Astrocyte (in vitro differentiated cells and primary cell): ENCODE measurements at regions not wholly inside any gene's neighbourhood (a gene's known extent, or its start where the extent isn't known, plus 50 kb on each side); places are given as distances from the start of the nearest gene placed in this dataset.

Experiments
- DNase-seq: peaks from one replicate; pipeline ENCODE4 v3.0.0-alpha.2; 2010; ENCODE audit warnings: low read depth
- FAIRE-seq: peaks from 2 replicates; lab custom pipeline; 2011; peaks lifted over from hg19 to GRCh38; lab: Jason Lieb, UNC
- H2AFZ ChIP-seq: 2 replicates; pipeline ENCODE4 v1.6.0; 2012; ENCODE audit warnings: low read depth, low read length, inconsistent platforms
- H3K27ac ChIP-seq: 2 replicates; pipeline ENCODE4 v1.5.1; 2011; ENCODE audit warnings: low read depth, low read length, inconsistent platforms
- H3K27me3 ChIP-seq: 2 replicates; pipeline ENCODE4 v1.6.0; 2011; ENCODE audit warnings: low read length, inconsistent platforms; ENCODE audit not compliant: insufficient read depth
- H3K36me3 ChIP-seq: 2 replicates; pipeline ENCODE4 v1.5.1; 2011; ENCODE audit warnings: low read length, inconsistent platforms; ENCODE audit not compliant: insufficient read depth
- H3K4me1 ChIP-seq: 2 replicates; pipeline ENCODE4 v1.5.1; 2011; ENCODE audit warnings: low read length, inconsistent platforms; ENCODE audit not compliant: insufficient read depth
- H3K4me2 ChIP-seq: 2 replicates; pipeline ENCODE4 v1.6.0; 2012; ENCODE audit warnings: low read length, inconsistent platforms
- H3K4me3 ChIP-seq: 2 replicates; pipeline ENCODE4 v1.5.1; 2011; ENCODE audit warnings: low read depth, mild to moderate bottlenecking, low read length, inconsistent platforms; ENCODE audit not compliant: insufficient read depth
- H3K79me2 ChIP-seq: 2 replicates; pipeline ENCODE4 v1.6.0; 2012; ENCODE audit warnings: mild to moderate bottlenecking, low read length, inconsistent platforms; ENCODE audit not compliant: insufficient read depth
- H3K9ac ChIP-seq: 2 replicates; pipeline ENCODE4 v1.6.0; 2012; ENCODE audit warnings: mild to moderate bottlenecking, low read length, inconsistent platforms
- H3K9me3 ChIP-seq: 2 replicates; pipeline ENCODE4 v1.5.1; 2012; ENCODE audit warnings: low read depth, mild to moderate bottlenecking, low read length, inconsistent platforms; ENCODE audit not compliant: insufficient read depth
- H4K20me1 ChIP-seq: 2 replicates; pipeline ENCODE4 v1.6.0; 2012; ENCODE audit warnings: low read length, inconsistent platforms; ENCODE audit not compliant: insufficient read depth
- H3K27ac Mint-ChIP-seq: one replicate; pipeline ENCODE4 v1.8.0; 2021; ENCODE audit warnings: mild to moderate bottlenecking, mixed read lengths; ENCODE audit not compliant: unreplicated experiment
- H3K27me3 Mint-ChIP-seq: one replicate; pipeline ENCODE4 v1.8.0; 2021; ENCODE audit warnings: low read depth, mixed read lengths; ENCODE audit not compliant: unreplicated experiment
- H3K36me3 Mint-ChIP-seq: one replicate; pipeline ENCODE4 v1.8.0; 2021; ENCODE audit warnings: low read depth, mixed read lengths; ENCODE audit not compliant: unreplicated experiment
- H3K4me1 Mint-ChIP-seq: one replicate; pipeline ENCODE4 v1.8.0; 2021; ENCODE audit warnings: low read depth, mixed read lengths; ENCODE audit not compliant: unreplicated experiment
- H3K4me3 Mint-ChIP-seq: one replicate; pipeline ENCODE4 v1.8.0; 2021; ENCODE audit warnings: mild to moderate bottlenecking, moderate library complexity, mixed read lengths; ENCODE audit not compliant: unreplicated experiment
- H3K9me3 Mint-ChIP-seq: one replicate; pipeline ENCODE4 v1.8.0; 2021; ENCODE audit warnings: mild to moderate bottlenecking, mixed read lengths; ENCODE audit not compliant: unreplicated experiment
- EZH2 ChIP-seq: IDR thresholded peaks from 2 replicates; pipeline ENCODE4 v1.6.1; 2012; ENCODE audit warnings: mild to moderate bottlenecking, low read length, inconsistent platforms; ENCODE audit not compliant: insufficient read depth
- TF ChIP-seq, protein P1 (sequence below): IDR thresholded peaks from 2 replicates; pipeline ENCODE4 v1.5.1; 2011; ENCODE audit warnings: low read depth, mild to moderate bottlenecking, inconsistent platforms, low read length, moderate library complexity; ENCODE audit not compliant: insufficient read depth

DNA sequence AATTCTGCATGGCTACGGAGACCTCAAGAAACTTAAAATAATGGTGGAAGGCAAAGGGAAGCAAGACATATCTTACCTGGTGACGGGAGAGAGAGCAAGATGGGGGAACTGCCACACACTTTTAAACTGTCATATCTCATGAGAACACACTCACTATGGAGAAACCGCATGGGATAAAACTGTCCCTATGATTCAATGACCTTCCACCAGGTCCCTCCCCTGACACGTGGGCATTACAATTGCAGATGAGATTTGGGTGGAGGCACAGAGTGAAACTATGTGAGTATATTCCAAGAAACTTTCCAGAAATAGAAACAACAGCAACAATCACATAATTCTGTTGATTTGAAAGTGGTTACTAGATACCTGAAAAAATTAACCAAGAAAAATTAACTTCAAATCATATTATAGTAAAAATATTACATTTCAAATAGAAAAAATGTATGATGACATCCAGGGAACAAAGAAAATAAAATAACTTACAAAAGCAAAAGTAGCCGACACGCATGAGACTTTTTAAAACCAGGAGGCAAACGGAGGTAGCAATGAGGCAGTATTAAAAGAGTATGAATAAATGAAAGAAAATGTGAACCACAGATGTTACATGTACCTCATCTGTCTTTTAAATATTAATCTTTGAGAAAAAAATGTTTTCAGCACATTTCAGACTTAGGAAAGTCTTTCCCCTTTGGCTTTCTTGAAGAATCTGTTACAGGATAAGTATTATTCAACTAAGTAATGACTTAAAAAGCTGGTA, 879.5 kb downstream of the TECRL start:
- no peaks in the 10 kb centered on the region for H3K36me3 Mint-ChIP-seq
- no peak overlapping the region for H3K27ac Mint-ChIP-seq
- DNase-seq (no peak), FAIRE-seq (no peak)
- H3K79me2 ChIP-seq: no peaks in the 10 kb centered on the region
- no peak overlapping the region for H3K4me2 ChIP-seq
- no peaks in the 10 kb centered on the region for H3K27me3 Mint-ChIP-seq
- H2AFZ ChIP-seq: no peak overlapping the region
- H3K36me3 ChIP-seq: no peaks in the 10 kb centered on the region
- H3K27ac ChIP-seq: no peak overlapping the region
- TF ChIP-seq, protein P1, sequence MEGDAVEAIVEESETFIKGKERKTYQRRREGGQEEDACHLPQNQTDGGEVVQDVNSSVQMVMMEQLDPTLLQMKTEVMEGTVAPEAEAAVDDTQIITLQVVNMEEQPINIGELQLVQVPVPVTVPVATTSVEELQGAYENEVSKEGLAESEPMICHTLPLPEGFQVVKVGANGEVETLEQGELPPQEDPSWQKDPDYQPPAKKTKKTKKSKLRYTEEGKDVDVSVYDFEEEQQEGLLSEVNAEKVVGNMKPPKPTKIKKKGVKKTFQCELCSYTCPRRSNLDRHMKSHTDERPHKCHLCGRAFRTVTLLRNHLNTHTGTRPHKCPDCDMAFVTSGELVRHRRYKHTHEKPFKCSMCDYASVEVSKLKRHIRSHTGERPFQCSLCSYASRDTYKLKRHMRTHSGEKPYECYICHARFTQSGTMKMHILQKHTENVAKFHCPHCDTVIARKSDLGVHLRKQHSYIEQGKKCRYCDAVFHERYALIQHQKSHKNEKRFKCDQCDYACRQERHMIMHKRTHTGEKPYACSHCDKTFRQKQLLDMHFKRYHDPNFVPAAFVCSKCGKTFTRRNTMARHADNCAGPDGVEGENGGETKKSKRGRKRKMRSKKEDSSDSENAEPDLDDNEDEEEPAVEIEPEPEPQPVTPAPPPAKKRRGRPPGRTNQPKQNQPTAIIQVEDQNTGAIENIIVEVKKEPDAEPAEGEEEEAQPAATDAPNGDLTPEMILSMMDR: no peak
- no peak for TF ChIP-seq EZH2
- no peaks in the 10 kb centered on the region for H3K4me1 Mint-ChIP-seq
- peaks cover 2% of the 10 kb centered on the region for H3K9me3 Mint-ChIP-seq
- no peak overlapping the region for H3K4me3 ChIP-seq
- H3K9ac ChIP-seq: no peak overlapping the region
- H3K27me3 ChIP-seq: no peaks in the 10 kb centered on the region
- no peaks in the 10 kb centered on the region for H3K9me3 ChIP-seq
- H4K20me1 ChIP-seq: no peaks in the 10 kb centered on the region
- H3K4me1 ChIP-seq: no peaks in the 10 kb centered on the region
- no peak overlapping the region for H3K4me3 Mint-ChIP-seq

DNA sequence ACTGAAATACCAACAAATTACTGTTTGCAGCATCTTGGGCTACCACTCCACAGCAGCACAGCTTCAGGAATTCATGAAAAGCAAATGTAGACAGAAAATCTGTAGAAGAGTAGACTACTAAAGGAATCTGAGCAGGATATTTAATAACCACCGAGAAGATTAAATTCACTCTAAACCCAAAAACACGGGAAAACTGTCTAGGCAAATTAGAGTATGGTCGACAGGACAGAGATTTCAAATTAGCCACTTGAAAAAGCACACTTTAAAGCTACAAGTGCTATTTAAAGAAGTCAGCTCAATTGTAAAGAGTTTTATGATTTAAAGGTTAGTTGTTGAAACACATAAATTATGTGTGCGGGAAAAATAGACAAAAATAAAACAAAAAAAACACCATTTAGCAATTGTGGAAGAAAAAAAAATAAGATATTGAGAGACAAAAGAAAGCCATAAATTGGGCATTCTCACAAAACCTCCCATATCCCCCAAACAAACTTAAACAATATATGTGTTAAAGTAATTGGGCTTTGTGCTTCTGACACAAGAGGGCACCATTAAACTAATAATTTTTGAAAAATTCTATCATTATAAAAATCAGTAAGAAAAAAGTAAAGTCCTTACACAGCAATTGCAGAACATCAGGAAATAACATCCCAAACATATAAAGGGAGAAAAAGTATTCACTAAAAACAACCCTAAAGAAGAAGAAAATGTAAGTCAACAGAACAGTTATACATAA, 880.8 kb downstream of the TECRL start:
- no peaks in the 10 kb centered on the region for H3K4me1 Mint-ChIP-seq
- no peak overlapping the region for H3K4me2 ChIP-seq
- H3K27me3 Mint-ChIP-seq: no peaks in the 10 kb centered on the region
- DNase-seq (no peak), FAIRE-seq (no peak)
- no peaks in the 10 kb centered on the region for H3K4me1 ChIP-seq
- no peak overlapping the region for H3K27ac ChIP-seq
- no peak overlapping the region for H3K4me3 ChIP-seq
- H3K36me3 ChIP-seq: no peaks in the 10 kb centered on the region
- H3K79me2 ChIP-seq: no peaks in the 10 kb centered on the region
- no peaks in the 10 kb centered on the region for H3K36me3 Mint-ChIP-seq
- no peaks in the 10 kb centered on the region for H4K20me1 ChIP-seq
- no peaks in the 10 kb centered on the region for H3K27me3 ChIP-seq
- no peak overlapping the region for H3K9ac ChIP-seq
- TF ChIP-seq, protein P1: no peak
- no peak for TF ChIP-seq EZH2
- H3K9me3 ChIP-seq: no peaks in the 10 kb centered on the region
- peak overlapping the region; percentile 2 for H3K27ac Mint-ChIP-seq
- H3K9me3 Mint-ChIP-seq: no peaks in the 10 kb centered on the region
- no peak overlapping the region for H2AFZ ChIP-seq
- H3K4me3 Mint-ChIP-seq: no peak overlapping the region
